Peyer's patch (tissue), 4 donors: ENCODE measurements at regions not wholly inside any gene's neighbourhood (a gene's known extent, or its start where the extent isn't known, plus 50 kb on each side); places are given as distances from the start of the nearest gene placed in this dataset.

ENCODE experiments used
- POLR2A ChIP-seq, 2 donors: fragments of 450-650 bp; IDR thresholded peaks; one replicate each; pipeline ENCODE4 v1.5.1; 2017; ENCODE audit warnings: antibody characterized with exemption in 2 of 2, mild to moderate bottlenecking in 2 of 2, moderate library complexity in 2 of 2
- TF ChIP-seq, protein P1 (sequence below), 6 experiments: fragments of 450-650 bp in 4 of 6; fragments of 200-600 bp in 2 of 6; sonication (generic) in 1 of 6; IDR thresholded peaks; one replicate each; pipeline ENCODE4 v1.5.1; 2017 to 2019; ENCODE audit warnings: antibody characterized with exemption in 6 of 6, mild to moderate bottlenecking in 3 of 6, moderate library complexity in 1 of 6

DNA sequence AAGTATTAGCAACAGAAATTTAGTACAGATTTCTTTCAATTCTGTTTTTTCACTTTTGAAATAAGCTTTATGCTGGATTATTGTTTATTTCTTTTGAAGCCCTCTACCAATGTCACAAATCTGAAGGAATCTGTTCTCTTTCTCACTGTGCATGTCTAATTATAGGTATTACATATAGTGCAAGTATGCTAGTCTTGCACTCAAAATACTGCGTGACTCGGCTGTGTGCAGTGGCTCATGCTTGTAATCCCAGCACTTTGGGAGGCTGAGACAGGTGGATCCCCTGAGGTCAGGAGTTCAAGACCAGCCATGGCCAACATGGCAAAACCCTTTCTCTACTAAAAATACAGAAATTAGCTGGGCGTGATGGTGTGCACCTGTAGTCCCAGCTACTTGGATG, 95.8 kb upstream of the PLAAT1 start:
- TF ChIP-seq, protein P1, sequence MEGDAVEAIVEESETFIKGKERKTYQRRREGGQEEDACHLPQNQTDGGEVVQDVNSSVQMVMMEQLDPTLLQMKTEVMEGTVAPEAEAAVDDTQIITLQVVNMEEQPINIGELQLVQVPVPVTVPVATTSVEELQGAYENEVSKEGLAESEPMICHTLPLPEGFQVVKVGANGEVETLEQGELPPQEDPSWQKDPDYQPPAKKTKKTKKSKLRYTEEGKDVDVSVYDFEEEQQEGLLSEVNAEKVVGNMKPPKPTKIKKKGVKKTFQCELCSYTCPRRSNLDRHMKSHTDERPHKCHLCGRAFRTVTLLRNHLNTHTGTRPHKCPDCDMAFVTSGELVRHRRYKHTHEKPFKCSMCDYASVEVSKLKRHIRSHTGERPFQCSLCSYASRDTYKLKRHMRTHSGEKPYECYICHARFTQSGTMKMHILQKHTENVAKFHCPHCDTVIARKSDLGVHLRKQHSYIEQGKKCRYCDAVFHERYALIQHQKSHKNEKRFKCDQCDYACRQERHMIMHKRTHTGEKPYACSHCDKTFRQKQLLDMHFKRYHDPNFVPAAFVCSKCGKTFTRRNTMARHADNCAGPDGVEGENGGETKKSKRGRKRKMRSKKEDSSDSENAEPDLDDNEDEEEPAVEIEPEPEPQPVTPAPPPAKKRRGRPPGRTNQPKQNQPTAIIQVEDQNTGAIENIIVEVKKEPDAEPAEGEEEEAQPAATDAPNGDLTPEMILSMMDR (IDR thresholded peaks at IDR 0.05): no peak
- TF ChIP-seq POLR2A (IDR thresholded peaks at IDR 0.05): no peak
